ENCODE measurements at regions not wholly inside any gene's neighbourhood (a gene's known extent, or its start where the extent isn't known, plus 50 kb on each side); places are given as distances from the start of the nearest gene placed in this dataset.
A peak's percentile ranks its signal among the peaks of the same experiment; 100 is the strongest.

DNA sequence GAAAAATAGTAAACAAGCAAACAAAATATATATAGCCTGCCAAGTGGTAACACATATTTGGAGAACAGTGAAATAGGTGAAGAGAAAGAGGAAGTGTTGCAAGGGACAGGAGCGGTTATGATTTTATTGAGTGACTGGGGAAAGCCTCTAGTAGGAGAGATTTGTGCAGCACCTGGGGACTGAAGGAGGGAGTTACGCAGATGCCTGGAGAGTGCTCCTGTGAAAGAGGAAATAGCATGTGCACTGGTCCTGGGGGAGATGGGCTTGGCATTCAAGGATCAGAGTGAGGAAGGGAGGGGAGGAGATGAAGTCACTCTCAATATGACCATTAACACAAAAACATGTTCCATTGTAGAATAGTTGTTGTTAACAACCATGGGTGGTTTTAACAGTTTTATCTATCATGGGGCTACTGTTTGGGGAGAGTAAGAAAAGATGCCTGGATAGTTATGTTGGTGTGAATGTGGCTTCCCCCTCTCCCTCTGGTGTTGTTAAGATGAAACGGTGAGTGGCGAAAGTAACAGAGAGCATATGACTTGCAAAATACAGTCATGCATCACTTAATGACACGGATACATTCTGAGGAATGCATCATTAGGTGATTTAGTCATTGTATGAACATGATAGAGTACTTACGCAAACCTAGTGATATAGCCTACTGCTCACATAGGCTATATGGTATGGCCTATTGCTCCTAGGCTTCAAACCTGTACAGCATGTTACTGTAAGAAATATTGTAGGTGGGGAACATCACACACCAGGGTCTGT lies 251.7 kb upstream of the ARGLU1 start:
- DNase-seq: no peak

GRCh38 chr13:106818971-106819370 lies 251.0 kb upstream of the ARGLU1 start:
- DNase-seq: no peak

GRCh38 chr13:106815545-106815944 lies 247.6 kb upstream of the ARGLU1 start:
- no peak for DNase-seq

GRCh38 chr13:106814463-106814862 lies 246.5 kb upstream of the ARGLU1 start:
- no peak for DNase-seq

- no peak for DNase-seq
These were observed 242.1 kb upstream of the ARGLU1 start for GRCh38 chr13:106810069-106810468.

- DNase-seq: no peak
These were observed 237.1 kb upstream of the ARGLU1 start for GRCh38 chr13:106804991-106805390.

DNA sequence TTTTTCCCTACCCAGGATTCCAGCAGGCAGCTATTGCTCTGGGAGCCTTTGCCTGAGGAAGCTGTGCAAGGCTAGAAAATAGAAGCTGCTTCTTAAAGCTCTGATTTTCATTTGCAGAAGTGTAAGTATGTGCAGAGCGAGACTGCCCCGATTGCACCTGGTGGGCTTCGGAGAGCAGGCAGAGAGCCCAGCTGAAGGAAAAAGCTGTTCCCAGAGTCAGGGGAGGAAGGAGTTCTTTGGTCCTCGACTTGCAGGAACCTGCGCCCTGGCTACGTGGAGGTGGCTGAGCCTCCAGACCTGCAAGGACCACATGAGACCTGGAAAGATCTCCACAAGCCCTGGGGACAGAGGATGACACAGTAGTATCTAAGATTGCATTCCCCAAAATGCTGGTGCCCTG lies 235.0 kb upstream of the ARGLU1 start:
- DNase-seq: no peak

DNA sequence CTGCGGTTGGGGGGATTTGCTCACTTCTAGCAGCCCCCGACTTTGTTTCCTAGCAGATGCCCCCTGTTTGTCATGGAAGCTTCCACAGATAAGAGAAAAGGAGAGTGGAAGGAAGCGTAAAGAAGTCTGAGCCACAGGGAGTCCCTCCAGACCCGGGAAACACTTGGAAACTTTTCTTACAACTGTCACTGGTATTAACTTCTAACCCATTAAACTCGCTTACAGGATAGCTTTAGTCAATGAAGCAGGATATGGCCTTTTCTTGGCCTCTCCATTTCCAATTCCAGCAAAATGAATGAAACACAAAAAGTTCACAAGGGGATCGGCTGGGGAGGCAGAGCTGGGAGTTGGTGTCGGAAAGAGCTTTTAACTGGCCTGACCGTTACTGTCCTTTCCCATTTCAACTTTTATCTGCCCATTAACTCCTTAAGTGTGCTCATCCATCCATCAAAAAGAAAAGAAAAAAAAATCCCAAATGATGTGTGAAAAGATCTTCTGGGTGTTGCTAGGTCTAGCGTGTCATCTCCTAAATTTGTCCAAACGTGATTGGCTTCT lies 231.9 kb upstream of the ARGLU1 start:
- no peak for DNase-seq

DNA sequence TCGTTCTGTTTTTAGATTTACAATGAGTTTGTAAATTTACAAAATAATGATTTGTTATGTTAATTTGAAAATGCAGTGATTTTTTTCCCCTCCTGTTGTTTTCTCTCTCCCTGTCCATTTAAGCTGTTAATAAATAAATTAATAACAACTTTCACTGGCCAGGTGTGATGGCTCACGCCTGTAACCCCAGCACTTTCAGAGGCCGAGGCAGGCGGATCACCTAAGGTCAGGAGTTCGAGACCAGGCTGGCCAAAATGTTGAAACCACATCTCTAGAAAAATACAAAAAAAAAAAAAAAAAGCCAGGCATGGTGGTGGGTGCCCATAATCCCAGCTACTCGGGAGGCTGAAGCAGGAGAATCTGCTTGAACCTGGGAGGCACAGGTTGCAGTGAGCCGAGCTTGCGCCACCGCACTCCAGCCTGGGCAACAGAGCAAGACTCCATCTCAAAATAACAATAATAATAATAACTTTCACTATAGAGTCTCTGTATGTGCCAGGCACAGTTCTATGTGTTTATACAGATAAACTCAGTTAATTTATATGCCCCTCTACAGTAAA lies 229.2 kb upstream of the ARGLU1 start:
- DNase-seq: no peak

- DNase-seq: no peak
These were observed 228.5 kb upstream of the ARGLU1 start for GRCh38 chr13:106796280-106797047.

GRCh38 chr13:106795847-106796246 lies 227.9 kb upstream of the ARGLU1 start:
- no peak for DNase-seq

- DNase-seq: no peak
These were observed 226.2 kb upstream of the ARGLU1 start for GRCh38 chr13:106794117-106794516.

DNA sequence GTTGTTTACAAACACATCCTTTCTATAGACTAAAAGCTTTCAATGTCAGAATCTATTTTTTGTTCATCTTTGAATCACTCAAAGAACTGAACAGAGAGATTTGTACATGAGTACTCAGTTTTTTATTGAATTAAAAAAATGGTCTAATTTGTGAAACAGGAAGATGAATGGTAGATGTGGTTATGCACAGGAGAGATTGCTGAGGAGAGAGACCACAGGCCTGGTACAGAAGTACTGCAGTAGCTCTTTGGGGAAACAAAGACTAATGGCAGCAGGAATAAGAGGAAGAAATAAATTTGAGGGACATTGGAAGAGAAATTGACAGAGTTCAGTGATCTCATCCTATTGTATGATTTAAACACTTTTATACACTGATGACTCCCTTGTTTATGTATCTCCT lies 222.0 kb upstream of the ARGLU1 start:
- no peak for DNase-seq

GRCh38 chr13:106786006-106786563 lies 218.1 kb upstream of the ARGLU1 start:
- DNase-seq: peak; percentile 33

GRCh38 chr13:106774621-106775020 lies 206.7 kb upstream of the ARGLU1 start:
- DNase-seq: no peak

GRCh38 chr13:106772006-106772601 lies 204.2 kb upstream of the ARGLU1 start:
- DNase-seq: no peak

DNA sequence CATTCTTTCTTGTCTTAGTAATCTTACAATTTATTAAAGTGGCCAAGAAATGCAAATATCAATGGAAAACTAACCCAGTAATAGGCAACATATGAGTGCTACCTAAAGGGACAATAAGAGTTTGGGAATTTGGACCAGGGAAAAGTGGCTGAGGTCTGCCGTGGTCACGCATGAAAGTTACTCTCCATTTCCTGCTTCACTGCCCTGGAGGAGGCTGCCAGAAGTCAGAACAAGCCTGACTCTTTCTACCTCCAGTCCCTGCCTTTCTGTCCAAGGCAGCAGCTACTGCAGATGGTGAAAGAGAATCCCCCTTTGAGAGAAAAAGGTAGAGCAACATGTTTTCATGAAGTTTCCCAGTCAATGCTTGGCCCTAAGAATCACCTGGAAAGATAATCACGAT lies 201.1 kb upstream of the ARGLU1 start:
- DNase-seq: no peak

GRCh38 chr13:106762708-106763107 lies 194.8 kb upstream of the ARGLU1 start:
- no peak for DNase-seq

DNA sequence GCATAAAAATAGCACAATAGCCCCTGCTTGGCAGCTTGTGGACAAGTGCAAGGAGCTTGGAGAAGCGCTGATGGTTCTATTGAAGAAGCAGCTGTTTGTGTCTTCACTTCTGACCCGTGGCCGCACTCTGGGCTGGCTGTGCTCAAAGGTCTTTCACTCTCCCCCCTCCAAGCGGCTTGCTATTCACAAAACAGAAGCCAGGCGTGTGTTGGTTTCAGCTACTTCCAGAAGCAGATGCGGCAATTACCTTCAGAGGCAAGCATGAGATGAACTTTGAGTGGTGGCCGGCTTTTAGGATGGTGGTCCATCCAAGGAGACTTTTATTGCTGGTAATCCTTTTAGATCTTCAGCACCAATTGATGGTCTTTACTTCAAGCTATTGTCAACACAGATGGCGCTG lies 188.5 kb upstream of the ARGLU1 start:
- DNase-seq: no peak

DNA sequence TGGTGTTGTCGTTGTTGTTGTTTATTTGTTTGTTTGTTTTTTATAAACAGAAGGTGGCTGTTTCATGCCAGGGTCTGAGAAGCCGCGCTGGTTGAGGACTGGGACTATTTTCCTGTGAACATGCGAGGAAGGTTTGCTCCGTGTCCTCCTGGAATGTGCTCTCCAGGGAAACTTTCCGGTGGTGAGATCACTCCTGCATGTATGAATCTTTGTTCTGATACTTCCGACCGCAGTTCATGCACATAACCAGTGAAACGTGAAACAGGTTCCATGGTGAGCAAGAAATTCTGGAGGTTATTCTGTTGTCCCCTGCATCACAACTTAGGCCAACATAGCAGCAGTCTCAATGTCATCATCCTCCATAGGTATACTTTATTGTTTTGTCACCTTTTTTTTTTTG lies 187.6 kb upstream of the ARGLU1 start:
- DNase-seq: no peak

- DNase-seq: no peak
These were observed 185.3 kb upstream of the ARGLU1 start for GRCh38 chr13:106753251-106753650.

- DNase-seq: no peak
These were observed 184.7 kb upstream of the ARGLU1 start for GRCh38 chr13:106752584-106753170.

GRCh38 chr13:106748785-106749184 lies 180.8 kb upstream of the ARGLU1 start:
- DNase-seq: no peak
